Panc1 (cell line): ENCODE measurements at regions not wholly inside any gene's neighbourhood (a gene's known extent, or its start where the extent isn't known, plus 50 kb on each side); places are given as distances from the start of the nearest gene placed in this dataset.

Experiments used
- ATAC-seq: fragments of 200-7000 bp; cut with Tn5 transposase; 2 replicates; pipeline ENCODE4 v1.9.1; 2020; ENCODE audit warnings: mild to moderate bottlenecking, moderate library complexity
- BruUV-seq: library from RNA; stranded (reverse); fragments of 400-500 nt; replicated peaks from 2 replicates; lab custom pipeline; 2021; lab: Mats Ljungman, UMichigan
- CTCF ChIA-PET: fragments of 300-600 bp; sonication (Branson Sonifier 250); formaldehyde crosslinking; loops from one replicate; lab custom pipeline; 2022; ENCODE audit warnings: antibody characterized with exemption; lab: Charles Lee
- POLR2A ChIA-PET: fragments of 300-600 bp; sonication (Branson Sonifier 250); formaldehyde crosslinking; loops from one replicate; lab custom pipeline; 2022; ENCODE audit warnings: antibody characterized with exemption; lab: Charles Lee
- DNase-seq: peaks from one replicate; pipeline ENCODE4 v3.0.0-alpha.2; 2010; ENCODE audit warnings: low read depth, low spot score
- H3K27ac ChIP-seq: 2 replicates; pipeline ENCODE4 v1.5.1; 2011; ENCODE audit warnings: mild to moderate bottlenecking, low read length, inconsistent platforms
- H3K27me3 ChIP-seq: fragments of 200-500 bp; sonication (Bioruptor generic); 2 replicates; pipeline ENCODE4 v1.6.0; 2014; ENCODE audit warnings: low read length, inconsistent platforms; ENCODE audit not compliant: control insufficient read depth, insufficient read depth
- H3K36me3 ChIP-seq: fragments of 200-500 bp; sonication (Bioruptor generic); 2 replicates; pipeline ENCODE4 v1.5.1; 2014; ENCODE audit warnings: inconsistent platforms, mild to moderate bottlenecking, low read length, moderate library complexity; ENCODE audit not compliant: control insufficient read depth, insufficient read depth
- H3K4me1 ChIP-seq: 2 replicates; pipeline ENCODE4 v1.5.1; 2011; ENCODE audit warnings: inconsistent platforms, mild to moderate bottlenecking, low read length, moderate library complexity; ENCODE audit not compliant: control insufficient read depth, insufficient read depth
- H3K4me3 ChIP-seq, 2 experiments: 2 replicates each; pipeline ENCODE4 v1.5.1; 2011 to 2012; ENCODE audit warnings: low read depth in 2 of 2, low read length in 2 of 2, mild to moderate bottlenecking in 2 of 2, inconsistent platforms in 1 of 2, moderate library complexity in 1 of 2
- H3K9me3 ChIP-seq: fragments of 200-500 bp; sonication (Bioruptor generic); 2 replicates; pipeline ENCODE4 v1.5.1; 2014; ENCODE audit warnings: low read depth, mild to moderate bottlenecking, inconsistent platforms, low read length, moderate library complexity; ENCODE audit not compliant: control insufficient read depth, insufficient read depth
- POLR2AphosphoS5 ChIP-seq: IDR thresholded peaks from 2 replicates; pipeline ENCODE4 v1.6.1; 2012; ENCODE audit warnings: mild to moderate bottlenecking, low read depth, low read length, moderate library complexity
- SIN3A ChIP-seq: IDR thresholded peaks from 2 replicates; pipeline ENCODE4 v1.6.1; 2012; ENCODE audit warnings: low read depth, mild to moderate bottlenecking, low read length, moderate library complexity, borderline replicate concordance; ENCODE audit not compliant: insufficient read depth
- TCF7L2 ChIP-seq: IDR thresholded peaks from 2 replicates; pipeline ENCODE4 v1.6.1; 2011; ENCODE audit warnings: mild to moderate bottlenecking, low read depth, low read length, inconsistent platforms
- in situ Hi-C: cut with HindIII; loops from 2 replicates; pipeline ENCODE4 v1.10.0; 2016; ENCODE audit warnings: low sequenced_read_pairs, low pct_unique_long_range_greater_than_20kb
- intact Hi-C: fragments of 100-400 bp; cut with micrococcal nuclease; formaldehyde crosslinking; loops from one replicate; pipeline ENCODE4 v1.10.0; 2022; ENCODE audit not compliant: unreplicated experiment
- TF ChIP-seq, protein P1 (sequence below), 2 experiments: IDR thresholded peaks; 2 replicates each; pipeline ENCODE4 v1.6.1; 2011 to 2012; ENCODE audit warnings: low read depth in 2 of 2, control low read depth in 1 of 2, low read length in 1 of 2, mild to moderate bottlenecking in 1 of 2, moderate library complexity in 1 of 2; ENCODE audit not compliant: insufficient read depth in 1 of 2
- TF ChIP-seq, protein P2 (sequence below): fragments of 450-650 bp; IDR thresholded peaks from 2 replicates; pipeline ENCODE4 v1.5.1; 2017; ENCODE audit warnings: mild to moderate bottlenecking

- BruUV-seq: no TSS peak
- in situ Hi-C loops: no loop called here
- no peak for TF ChIP-seq SIN3A
- no peak for TF ChIP-seq TCF7L2
- TF ChIP-seq, protein P1, sequence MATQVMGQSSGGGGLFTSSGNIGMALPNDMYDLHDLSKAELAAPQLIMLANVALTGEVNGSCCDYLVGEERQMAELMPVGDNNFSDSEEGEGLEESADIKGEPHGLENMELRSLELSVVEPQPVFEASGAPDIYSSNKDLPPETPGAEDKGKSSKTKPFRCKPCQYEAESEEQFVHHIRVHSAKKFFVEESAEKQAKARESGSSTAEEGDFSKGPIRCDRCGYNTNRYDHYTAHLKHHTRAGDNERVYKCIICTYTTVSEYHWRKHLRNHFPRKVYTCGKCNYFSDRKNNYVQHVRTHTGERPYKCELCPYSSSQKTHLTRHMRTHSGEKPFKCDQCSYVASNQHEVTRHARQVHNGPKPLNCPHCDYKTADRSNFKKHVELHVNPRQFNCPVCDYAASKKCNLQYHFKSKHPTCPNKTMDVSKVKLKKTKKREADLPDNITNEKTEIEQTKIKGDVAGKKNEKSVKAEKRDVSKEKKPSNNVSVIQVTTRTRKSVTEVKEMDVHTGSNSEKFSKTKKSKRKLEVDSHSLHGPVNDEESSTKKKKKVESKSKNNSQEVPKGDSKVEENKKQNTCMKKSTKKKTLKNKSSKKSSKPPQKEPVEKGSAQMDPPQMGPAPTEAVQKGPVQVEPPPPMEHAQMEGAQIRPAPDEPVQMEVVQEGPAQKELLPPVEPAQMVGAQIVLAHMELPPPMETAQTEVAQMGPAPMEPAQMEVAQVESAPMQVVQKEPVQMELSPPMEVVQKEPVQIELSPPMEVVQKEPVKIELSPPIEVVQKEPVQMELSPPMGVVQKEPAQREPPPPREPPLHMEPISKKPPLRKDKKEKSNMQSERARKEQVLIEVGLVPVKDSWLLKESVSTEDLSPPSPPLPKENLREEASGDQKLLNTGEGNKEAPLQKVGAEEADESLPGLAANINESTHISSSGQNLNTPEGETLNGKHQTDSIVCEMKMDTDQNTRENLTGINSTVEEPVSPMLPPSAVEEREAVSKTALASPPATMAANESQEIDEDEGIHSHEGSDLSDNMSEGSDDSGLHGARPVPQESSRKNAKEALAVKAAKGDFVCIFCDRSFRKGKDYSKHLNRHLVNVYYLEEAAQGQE (IDR thresholded peaks at IDR 0.05; ENCODE audit: insufficient read depth in 1 of 2, low read depth in 2 of 2, low read length in 1 of 2): no peak
- no peak for TF ChIP-seq POLR2AphosphoS5
- TF ChIP-seq, protein P2, sequence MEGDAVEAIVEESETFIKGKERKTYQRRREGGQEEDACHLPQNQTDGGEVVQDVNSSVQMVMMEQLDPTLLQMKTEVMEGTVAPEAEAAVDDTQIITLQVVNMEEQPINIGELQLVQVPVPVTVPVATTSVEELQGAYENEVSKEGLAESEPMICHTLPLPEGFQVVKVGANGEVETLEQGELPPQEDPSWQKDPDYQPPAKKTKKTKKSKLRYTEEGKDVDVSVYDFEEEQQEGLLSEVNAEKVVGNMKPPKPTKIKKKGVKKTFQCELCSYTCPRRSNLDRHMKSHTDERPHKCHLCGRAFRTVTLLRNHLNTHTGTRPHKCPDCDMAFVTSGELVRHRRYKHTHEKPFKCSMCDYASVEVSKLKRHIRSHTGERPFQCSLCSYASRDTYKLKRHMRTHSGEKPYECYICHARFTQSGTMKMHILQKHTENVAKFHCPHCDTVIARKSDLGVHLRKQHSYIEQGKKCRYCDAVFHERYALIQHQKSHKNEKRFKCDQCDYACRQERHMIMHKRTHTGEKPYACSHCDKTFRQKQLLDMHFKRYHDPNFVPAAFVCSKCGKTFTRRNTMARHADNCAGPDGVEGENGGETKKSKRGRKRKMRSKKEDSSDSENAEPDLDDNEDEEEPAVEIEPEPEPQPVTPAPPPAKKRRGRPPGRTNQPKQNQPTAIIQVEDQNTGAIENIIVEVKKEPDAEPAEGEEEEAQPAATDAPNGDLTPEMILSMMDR: no peak
- Histone ChIP-seq H3K4me1 (no peaks in the 10 kb centered on the region), H3K27ac (no peak overlapping the region), H3K27me3 (no peaks in the 10 kb centered on the region), H3K9me3 (0 out of 2 replicates have a peak, but pooled peaks cover 3% of the 10 kb centered on the region), H3K4me3 (no peak overlapping the region), H3K36me3 (no peaks in the 10 kb centered on the region)
- ATAC-seq: no peak
- CTCF ChIA-PET: no interaction called here
- intact Hi-C loops: no loop called here
- no peak for DNase-seq
- POLR2A ChIA-PET: no interaction called here
These were observed 452.1 kb upstream of the NEGR1 start for GRCh38 chr1:72734415-72734814.

DNA sequence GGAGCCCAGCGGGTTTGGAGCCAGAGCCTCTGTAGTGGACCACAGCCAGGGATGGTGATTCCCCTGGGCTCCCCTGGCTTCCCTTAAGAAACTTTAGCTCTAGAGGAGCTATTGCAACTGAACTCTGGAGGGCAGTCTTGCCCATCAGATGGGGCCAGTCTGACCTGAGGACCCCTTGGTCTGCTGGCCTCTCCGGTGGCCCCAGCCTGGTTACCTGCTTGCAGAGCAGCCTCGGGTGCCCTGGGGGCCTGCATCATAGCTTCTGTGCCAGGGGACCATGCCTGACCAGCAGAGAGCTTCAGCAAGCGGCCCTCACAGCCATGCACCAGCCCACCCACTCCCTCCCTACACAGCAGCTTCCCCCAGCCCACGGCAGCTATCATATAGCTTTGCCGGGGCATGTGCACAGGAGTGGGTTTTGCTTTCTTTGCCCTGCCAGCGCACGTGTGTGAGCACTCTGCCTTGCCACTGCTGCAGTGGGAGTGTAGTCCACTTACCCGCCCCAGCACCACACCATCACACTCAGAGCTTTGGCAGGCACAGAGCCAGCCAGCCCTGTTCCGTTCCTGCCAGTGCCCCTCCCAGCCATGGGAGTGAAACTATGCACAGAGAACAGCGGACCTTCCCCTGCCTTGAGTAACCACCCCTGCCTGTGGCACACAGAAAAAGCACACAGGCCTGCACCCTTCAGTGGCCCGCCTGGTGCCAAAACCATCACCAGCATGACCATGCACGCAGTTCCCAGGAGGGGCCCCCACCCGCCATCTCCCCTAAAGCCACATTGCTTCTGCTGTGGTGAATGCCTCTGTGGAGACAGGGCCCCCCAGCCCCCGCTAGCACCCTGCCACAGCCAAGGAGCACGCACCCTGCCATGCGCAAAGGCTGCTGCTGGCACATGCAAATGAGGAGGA, 442.9 kb upstream of the NEGR1 start:
- POLR2A ChIA-PET: no interaction called here
- no peak for ATAC-seq

More for the DNA sequence above, 442.9 kb upstream of the NEGR1 start:
- H3K27me3 ChIP-seq: no peaks in the 10 kb centered on the region
- BruUV-seq: no TSS peak
- H3K4me1 ChIP-seq: no peaks in the 10 kb centered on the region
- no peak for DNase-seq
- TF ChIP-seq, protein P2: no peak
- TF ChIP-seq SIN3A (no peak), TCF7L2 (no peak), POLR2AphosphoS5 (no peak)
- TF ChIP-seq, protein P1 (IDR thresholded peaks at IDR 0.05; ENCODE audit: insufficient read depth in 1 of 2, low read depth in 2 of 2, low read length in 1 of 2): no peak
- intact Hi-C loops (no loop called here), in situ Hi-C loops (no loop called here)
- CTCF ChIA-PET: no interaction called here
- H3K9me3 ChIP-seq: no peaks in the 10 kb centered on the region
- H3K27ac ChIP-seq: no peak overlapping the region
- no peaks in the 10 kb centered on the region for H3K36me3 ChIP-seq
- H3K4me3 ChIP-seq: no peak overlapping the region
